K562 (cell line): ENCODE measurements at regions not wholly inside any gene's neighbourhood (a gene's known extent, or its start where the extent isn't known, plus 50 kb on each side); places are given as distances from the start of the nearest gene placed in this dataset.

Source experiments
- ATAC-seq: fragments of 200-7000 bp; cut with Tn5 transposase; 3 replicates; pipeline ENCODE4 v1.9.1; 2020; ENCODE audit warnings: moderate library complexity
- BruUV-seq: library from RNA; stranded (reverse); fragments of 400-500 nt; replicated peaks from 2 replicates; lab custom pipeline; 2021; lab: Mats Ljungman, UMichigan
- CTCF ChIA-PET: fragments of 300-600 bp; formaldehyde crosslinking; extraction: SDS; loops from one replicate; lab custom pipeline; 2021; ENCODE audit warnings: low intra/inter-chr PET ratio; lab: Yijun Ruan, JAX
- POLR2A ChIA-PET: fragments of 300-600, 350-650 bp; sonication (Branson Sonifier 250); formaldehyde crosslinking; extraction: SDS; loops from one replicate; lab custom pipeline; 2021; ENCODE audit warnings: antibody characterized with exemption, inconsistent platforms; lab: Yijun Ruan, JAX
- DNase-seq, 4 experiments: peaks; one replicate each; pipeline versions ENCODE4 v3.0.0 to v3.0.0-alpha.2; 2011 to 2018; ENCODE audit warnings: low spot score in 3 of 4, mixed read lengths in 3 of 4; ENCODE audit errors: extremely low read depth in 1 of 4
- FAIRE-seq: peaks from 2 replicates; lab custom pipeline; 2011; peaks lifted over from hg19 to GRCh38; lab: Jason Lieb, UNC
- H2AFZ ChIP-seq: 2 replicates; pipeline ENCODE4 v1.6.0; 2011; ENCODE audit warnings: low read depth, low read length, control low read depth, inconsistent platforms
- H3K27ac ChIP-seq: fragments of 200-600 bp; 3 replicates; pipeline ENCODE4 v1.8.0; 2011; ENCODE audit warnings: low read depth, mild to moderate bottlenecking, control low read depth, inconsistent platforms, low read length, moderate library complexity, mixed read lengths; ENCODE audit errors: extremely low read depth
- H3K27me3 ChIP-seq, 2 experiments: fragments of 300-600 bp in 1 of 2; 2 replicates in 1 of 2; 3 replicates in 1 of 2; pipeline versions ENCODE4 v1.6.0 to v1.8.0; 2011; ENCODE audit warnings: inconsistent platforms in 2 of 2, low read length in 2 of 2, mild to moderate bottlenecking in 1 of 2, mixed read lengths in 1 of 2, moderate library complexity in 1 of 2; ENCODE audit not compliant: control insufficient read depth in 2 of 2, insufficient read depth in 2 of 2
- H3K36me3 ChIP-seq: fragments of 300-600 bp; 3 replicates; pipeline ENCODE4 v1.8.0; 2011; ENCODE audit warnings: mild to moderate bottlenecking, low read length, inconsistent platforms; ENCODE audit not compliant: control insufficient read depth, insufficient read depth
- H3K4me1 ChIP-seq, 2 experiments: fragments of 200-600 bp in 1 of 2; replicated peaks in 1 of 2; 2 replicates in 1 of 2; 3 replicates in 1 of 2; pipeline versions ENCODE4 v1.5.1 to v1.8.0; 2011; ENCODE audit warnings: inconsistent platforms in 2 of 2, low read length in 2 of 2, mild to moderate bottlenecking in 1 of 2, mixed read lengths in 1 of 2, moderate library complexity in 1 of 2; ENCODE audit not compliant: control insufficient read depth in 2 of 2, insufficient read depth in 2 of 2
- H3K4me2 ChIP-seq: 2 replicates; pipeline ENCODE4 v1.6.1; 2011; ENCODE audit warnings: low read length, control low read depth, inconsistent platforms, mixed read lengths; ENCODE audit not compliant: insufficient read depth
- H3K4me3 ChIP-seq: fragments of 200-600 bp; sonication (generic), shearing (Covaris generic); 2 replicates; pipeline ENCODE4 v1.5.1; 2016; ENCODE audit warnings: control low read depth, inconsistent platforms
- H3K79me2 ChIP-seq: fragments of 200-600 bp; 3 replicates; pipeline ENCODE4 v1.8.0; 2011; ENCODE audit warnings: low read length, inconsistent platforms; ENCODE audit not compliant: control insufficient read depth, insufficient read depth
- H3K9ac ChIP-seq, 2 experiments: 2 replicates each; pipeline versions ENCODE4 v1.6.0 to v1.6.1; 2011; ENCODE audit warnings: low read depth in 2 of 2, low read length in 2 of 2, control low read depth in 1 of 2, inconsistent platforms in 1 of 2, mild to moderate bottlenecking in 1 of 2, mixed read lengths in 1 of 2; ENCODE audit not compliant: insufficient read depth in 1 of 2
- H3K9me1 ChIP-seq: one replicate; pipeline ENCODE4 v1.6.0; 2011; ENCODE audit warnings: inconsistent platforms, mild to moderate bottlenecking, low read length, moderate library complexity; ENCODE audit not compliant: control insufficient read depth, insufficient read depth
- H3K9me3 ChIP-seq: replicated peaks from 2 replicates; pipeline ENCODE4 v1.5.1; 2011; ENCODE audit warnings: low read depth, low read length, inconsistent platforms; ENCODE audit not compliant: control insufficient read depth, insufficient read depth
- H4K20me1 ChIP-seq: replicated peaks from 2 replicates; pipeline ENCODE4 v1.6.1; 2011; ENCODE audit warnings: low read length, inconsistent platforms, mixed read lengths; ENCODE audit not compliant: control insufficient read depth, insufficient read depth
- ATF1 ChIP-seq, 2 experiments: fragments of 450-650 bp in 1 of 2; IDR thresholded peaks; 2 replicates each; pipeline ENCODE4 v1.6.1; 2016; ENCODE audit warnings: missing compliant biosample characterization in 1 of 2, missing genetic modification characterization in 1 of 2
- BDP1 ChIP-seq: IDR thresholded peaks from 3 replicates; pipeline ENCODE4 v1.6.1; 2011; ENCODE audit not compliant: insufficient read length, insufficient read depth
- C11orf30 ChIP-seq: fragments of 450-650 bp; IDR thresholded peaks from 2 replicates; pipeline ENCODE4 v1.6.1; 2016; ENCODE audit warnings: low read depth, mild to moderate bottlenecking
- CREM ChIP-seq: IDR thresholded peaks from 2 replicates; pipeline ENCODE4 v1.6.1; 2014; ENCODE audit warnings: antibody characterized with exemption, low read depth
- E4F1 ChIP-seq: fragments of 250-450 bp; sonication (Bioruptor Pico); IDR thresholded peaks from 2 replicates; pipeline ENCODE4 v1.5.0; 2021; ENCODE audit warnings: mild to moderate bottlenecking, borderline replicate concordance
- FOXM1 ChIP-seq, 2 experiments: fragments of 450-650 bp in 1 of 2; sonication (generic) in 1 of 2; formaldehyde crosslinking in 1 of 2; IDR thresholded peaks; 2 replicates each; pipeline versions ENCODE4 v1.6.1 to v1.9.0; 2017 to 2022; ENCODE audit warnings: low read depth in 2 of 2, mild to moderate bottlenecking in 2 of 2, missing genetic modification reagents in 1 of 2, moderate library complexity in 1 of 2
- GATA2 ChIP-seq: sonication (generic); formaldehyde crosslinking; IDR thresholded peaks from 2 replicates; pipeline ENCODE4 v1.4.0; 2020; ENCODE audit warnings: mild to moderate bottlenecking, missing genetic modification reagents
- GTF2B ChIP-seq: IDR thresholded peaks from 2 replicates; pipeline ENCODE4 v1.6.1; 2011; ENCODE audit not compliant: insufficient read length; ENCODE audit errors: extremely low read depth
- NR2C1 ChIP-seq, 2 experiments: fragments of 450-650 bp; IDR thresholded peaks; 2 replicates each; pipeline ENCODE4 v1.6.1; 2017; ENCODE audit warnings: mild to moderate bottlenecking in 2 of 2, antibody characterized with exemption in 1 of 2, inconsistent platforms in 1 of 2, missing compliant biosample characterization in 1 of 2, missing genetic modification characterization in 1 of 2
- NR2C2 ChIP-seq, 2 experiments: fragments of 200-800 bp in 1 of 2; sonication (Bioruptor generic) in 1 of 2; sonication (generic) in 1 of 2; formaldehyde crosslinking in 1 of 2; IDR thresholded peaks; 2 replicates each; pipeline versions ENCODE4 v1.6.1 to v1.8.0; 2016 to 2022; ENCODE audit warnings: mild to moderate bottlenecking in 1 of 2, missing compliant biosample characterization in 1 of 2, missing genetic modification characterization in 1 of 2, missing genetic modification reagents in 1 of 2
- RBM34 ChIP-seq: fragments of 200-400 bp; formaldehyde crosslinking; IDR thresholded peaks from 2 replicates; pipeline ENCODE4 v1.6.1; 2018; ENCODE audit warnings: low read length, borderline replicate concordance; ENCODE audit not compliant: insufficient read depth
- U2AF2 ChIP-seq: fragments of 200-400 bp; formaldehyde crosslinking; optimal IDR thresholded peaks from 2 replicates; pipeline ENCODE3; 2017; ENCODE audit warnings: low read depth, mild to moderate bottlenecking, low read length
- ZNF174 ChIP-seq: fragments of 250-450 bp; sonication (Bioruptor Pico); IDR thresholded peaks from 2 replicates; pipeline ENCODE4 v1.4.0; 2020; ENCODE audit warnings: mild to moderate bottlenecking
- ZNF551 ChIP-seq: fragments of 250-450 bp; sonication (Bioruptor Pico); IDR thresholded peaks from 2 replicates; pipeline ENCODE4 v1.5.0; 2021; ENCODE audit warnings: mild to moderate bottlenecking, moderate library complexity
- ZNF780A ChIP-seq: fragments of 250-450 bp; sonication (Bioruptor Pico); IDR thresholded peaks from 2 replicates; pipeline ENCODE4 v1.5.0; 2021; ENCODE audit warnings: mild to moderate bottlenecking
- WGBS: fragments of 100-300 bp; shearing (Covaris generic); methylation state at CpG from one replicate; pipeline ENCODE4 v1.1.6; 2016; ENCODE audit warnings: low coverage, mixed read lengths; ENCODE audit not compliant: insufficient coverage; ENCODE audit errors: missing lambda C conversion rate; 5-methylcytosine and 5-hydroxymethylcytosine counted together
- in situ Hi-C: fragments of 300-500 bp; cut with MboI; formaldehyde crosslinking; loops from 4 replicates; pipeline ENCODE4 v1.15.0; 2018; ENCODE audit warnings: inconsistent platforms, mixed read lengths
- intact Hi-C: fragments of 100-400 bp; cut with micrococcal nuclease; formaldehyde crosslinking; loops from 2 replicates; pipeline ENCODE4 v1.14.2; 2022
- TF ChIP-seq, protein P1 (sequence below): fragments of 250-450 bp; sonication (Bioruptor Pico); IDR thresholded peaks from 2 replicates; pipeline ENCODE4 v1.5.0; 2021

DNA sequence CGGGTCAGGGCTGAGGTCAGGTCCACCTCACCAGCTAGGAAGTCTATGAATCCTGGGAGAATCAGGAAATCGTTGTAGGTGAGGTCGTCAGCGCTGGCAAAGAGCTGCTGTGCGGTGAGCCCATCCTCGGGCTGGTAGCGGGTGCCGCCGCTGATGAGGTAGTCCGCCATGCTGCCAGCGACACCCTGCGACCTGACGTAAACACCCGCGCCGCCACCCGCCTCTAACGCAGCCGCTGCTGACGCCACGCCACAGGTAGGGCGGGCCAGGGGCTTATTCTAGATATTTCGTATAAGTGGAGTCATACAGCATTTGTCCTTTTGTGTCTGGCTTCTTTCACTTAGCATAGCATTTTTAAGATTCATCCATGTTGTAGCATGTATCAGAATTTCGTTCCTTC is 220.2 kb upstream of the ATP6AP2 start:
- CTCF ChIA-PET: no interaction called here
- intact Hi-C loops: no loop called here

DNA sequence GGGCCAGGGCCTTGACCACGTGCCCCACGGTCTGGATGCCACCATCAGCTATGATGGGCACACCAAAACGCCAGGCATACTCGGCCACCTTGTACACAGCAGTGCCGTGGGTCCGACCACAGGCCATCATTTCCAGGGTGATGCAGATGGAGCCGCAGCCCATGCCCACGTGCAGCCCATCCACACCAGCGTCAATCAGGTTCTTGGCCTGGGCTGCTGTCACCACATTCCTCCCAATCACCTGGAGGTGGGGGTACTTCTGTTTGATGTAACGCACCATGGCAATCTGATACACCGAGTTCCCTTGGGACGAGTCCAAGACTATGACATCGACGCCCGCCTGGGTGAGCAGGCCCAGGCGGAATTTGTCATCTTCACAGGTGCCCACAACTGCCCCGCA is 221.2 kb upstream of the ATP6AP2 start:
- no TSS peak for BruUV-seq
- Histone ChIP-seq H3K9me3 (no peaks in the 10 kb centered on the region), H3K4me1 (peaks cover 0 to 6% of the 10 kb centered on the region in 2 experiments; a peak in 2 of 5 replicates), H3K9ac (no peak overlapping the region), H4K20me1 (no peaks in the 10 kb centered on the region), H3K27ac (no peak overlapping the region), H3K4me3 (no peak overlapping the region), H3K9me1 (no peaks in the 10 kb centered on the region), H3K36me3 (no peaks in the 10 kb centered on the region), H3K4me2 (no peak overlapping the region), H3K79me2 (no peaks in the 10 kb centered on the region), H2AFZ (no peak overlapping the region), H3K27me3 (peaks cover 0 to 21% of the 10 kb centered on the region in 2 experiments; a peak in 3 of 5 replicates)
- CTCF ChIA-PET: no interaction called here
- 13% methylated on average over 12 of the region's 17 CpGs for WGBS
- intact Hi-C loops (no loop called here), in situ Hi-C loops (no loop called here)
- FAIRE-seq (no peak), DNase-seq (no peak), ATAC-seq (no peak)
- POLR2A ChIA-PET: interaction anchor here (0.5 kb wide), 1 partner anchor 41 kb away, joined by 3 read pairs; no protein-coding TSS in a partner anchor
- TF ChIP-seq ZNF174 (CRISPR knock-in tag): no peak
- TF ChIP-seq, protein P1, sequence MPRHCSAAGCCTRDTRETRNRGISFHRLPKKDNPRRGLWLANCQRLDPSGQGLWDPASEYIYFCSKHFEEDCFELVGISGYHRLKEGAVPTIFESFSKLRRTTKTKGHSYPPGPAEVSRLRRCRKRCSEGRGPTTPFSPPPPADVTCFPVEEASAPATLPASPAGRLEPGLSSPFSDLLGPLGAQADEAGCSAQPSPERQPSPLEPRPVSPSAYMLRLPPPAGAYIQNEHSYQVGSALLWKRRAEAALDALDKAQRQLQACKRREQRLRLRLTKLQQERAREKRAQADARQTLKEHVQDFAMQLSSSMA (CRISPR knock-in tag): no peak
- no peak for TF ChIP-seq GATA2 (CRISPR knock-in tag)
- TF ChIP-seq FOXM1 (IDR thresholded peaks at IDR 0.05; ENCODE audit: low read depth): no peak
- TF ChIP-seq FOXM1 (CRISPR knock-in tag; IDR thresholded peaks at IDR 0.05; ENCODE audit: low read depth): no peak
- TF ChIP-seq GTF2B: no peak
- no peak for TF ChIP-seq E4F1 (CRISPR knock-in tag)
- TF ChIP-seq U2AF2: no peak
- TF ChIP-seq BDP1: no peak
- TF ChIP-seq ZNF780A (CRISPR knock-in tag): no peak
- no peak for TF ChIP-seq C11orf30

More for the DNA sequence above, 220.2 kb upstream of the ATP6AP2 start:
- Histone ChIP-seq H3K9me1 (no peaks in the 10 kb centered on the region), H3K9ac (no peak overlapping the region), H2AFZ (no peak overlapping the region; the same call in 1 of the 2 replicates), H3K9me3 (no peaks in the 10 kb centered on the region), H4K20me1 (no peaks in the 10 kb centered on the region), H3K27ac (no peak overlapping the region), H3K4me2 (no peak overlapping the region), H3K4me3 (no peak overlapping the region), H3K79me2 (no peaks in the 10 kb centered on the region), H3K36me3 (no peaks in the 10 kb centered on the region), H3K27me3 (peaks cover 0 to 21% of the 10 kb centered on the region in 2 experiments; a peak in 3 of 5 replicates), H3K4me1 (peaks cover 0 to 6% of the 10 kb centered on the region in 2 experiments; a peak in 2 of 5 replicates)
- POLR2A ChIA-PET: no interaction called here
- no peak for DNase-seq
- no TSS peak for BruUV-seq
- no peak for TF ChIP-seq RBM34
- TF ChIP-seq ZNF551 (CRISPR knock-in tag): no peak
- no peak for TF ChIP-seq ATF1 (CRISPR knock-in tag; IDR thresholded peaks at IDR 0.05)
- peak; percentile 6 for TF ChIP-seq ATF1 (tag; IDR thresholded peaks at IDR 0.05)
- TF ChIP-seq NR2C1 (IDR thresholded peaks at IDR 0.05): no peak
- peak; percentile 21; the same call in 1 of the 2 replicates for TF ChIP-seq NR2C1 (tag; IDR thresholded peaks at IDR 0.05)
- TF ChIP-seq CREM: peak; percentile 40; the same call in 1 of the 2 replicates
- TF ChIP-seq NR2C2 (CRISPR knock-in tag; IDR thresholded peaks at IDR 0.05): no peak
- TF ChIP-seq NR2C2 (tag; IDR thresholded peaks at IDR 0.05): peak; percentile 71
- no peak; the same call in 2 of the 3 replicates for ATAC-seq
- FAIRE-seq: no peak
- in situ Hi-C loops: no loop called here
- WGBS: 35% methylated on average over 24 of the region's 24 CpGs
